M059J (cell line): ENCODE measurements at regions not wholly inside any gene's neighbourhood (a gene's known extent, or its start where the extent isn't known, plus 50 kb on each side); places are given as distances from the start of the nearest gene placed in this dataset.
A peak's percentile ranks its signal among the peaks of the same experiment; 100 is the strongest.
"Not testable (repeated sequence)": the region's sequence is repeated elsewhere in the genome, so short reads cannot be mapped to it uniquely, and the experiment has no call there.

Source experiments
- DNase-seq: peaks from one replicate; pipeline ENCODE4 v3.0.0-alpha.2; 2012; ENCODE audit warnings: low read depth

- DNase-seq, result peak; percentile 2
Measured at GRCh38 chr13:76349700-76350099, 536.5 kb downstream of the KCTD12 start.

GRCh38 chr13:76339649-76340048, 546.6 kb downstream of the KCTD12 start:
- DNase-seq, result no peak

GRCh38 chr13:76338003-76338402, 548.2 kb downstream of the KCTD12 start:
- no peak for DNase-seq

- no peak for DNase-seq
Measured at GRCh38 chr13:76336889-76337844, 549.0 kb downstream of the KCTD12 start.

GRCh38 chr13:76335463-76335862, 550.7 kb downstream of the KCTD12 start:
- DNase-seq, result no peak

- DNase-seq, result no peak
Measured at GRCh38 chr13:76331943-76332712, 554.1 kb downstream of the KCTD12 start.

- no peak for DNase-seq
Measured at GRCh38 chr13:76330761-76331160, 555.4 kb downstream of the KCTD12 start.

- no peak for DNase-seq
Measured at GRCh38 chr13:76329866-76330580, 556.2 kb downstream of the KCTD12 start.

- DNase-seq, result no peak
Measured at GRCh38 chr13:76329004-76329403, 557.2 kb downstream of the KCTD12 start.

GRCh38 chr13:76326343-76326742, 559.9 kb downstream of the KCTD12 start:
- DNase-seq, result no peak

GRCh38 chr13:76319921-76320320, 566.3 kb downstream of the KCTD12 start:
- no peak for DNase-seq

- DNase-seq, result no peak
Measured at GRCh38 chr13:76316998-76317527, 569.1 kb downstream of the KCTD12 start.

- no peak for DNase-seq
Measured at GRCh38 chr13:76314495-76314894, 571.7 kb downstream of the KCTD12 start.

GRCh38 chr13:76307142-76307541, 579.1 kb downstream of the KCTD12 start:
- DNase-seq, result no peak

GRCh38 chr13:76300688-76301087, 585.5 kb downstream of the KCTD12 start:
- no peak for DNase-seq

GRCh38 chr13:76297331-76297730, 588.9 kb downstream of the KCTD12 start:
- no peak for DNase-seq

- no peak for DNase-seq
Measured at GRCh38 chr13:76296751-76297150, 589.5 kb downstream of the KCTD12 start.

GRCh38 chr13:76295020-76295419, 591.2 kb downstream of the KCTD12 start:
- not testable (repeated sequence) for DNase-seq

GRCh38 chr13:76293751-76294150, 592.5 kb downstream of the KCTD12 start:
- no peak for DNase-seq

GRCh38 chr13:76293346-76293745, 592.9 kb downstream of the KCTD12 start:
- DNase-seq, result peak; percentile 23

GRCh38 chr13:76292726-76293125, 593.5 kb downstream of the KCTD12 start:
- no peak for DNase-seq

GRCh38 chr13:76292031-76292430, 594.2 kb downstream of the KCTD12 start:
- DNase-seq, result no peak
